ENCODE measurements at regions not wholly inside any gene's neighbourhood (a gene's known extent, or its start where the extent isn't known, plus 50 kb on each side); places are given as distances from the start of the nearest gene placed in this dataset.

DNA sequence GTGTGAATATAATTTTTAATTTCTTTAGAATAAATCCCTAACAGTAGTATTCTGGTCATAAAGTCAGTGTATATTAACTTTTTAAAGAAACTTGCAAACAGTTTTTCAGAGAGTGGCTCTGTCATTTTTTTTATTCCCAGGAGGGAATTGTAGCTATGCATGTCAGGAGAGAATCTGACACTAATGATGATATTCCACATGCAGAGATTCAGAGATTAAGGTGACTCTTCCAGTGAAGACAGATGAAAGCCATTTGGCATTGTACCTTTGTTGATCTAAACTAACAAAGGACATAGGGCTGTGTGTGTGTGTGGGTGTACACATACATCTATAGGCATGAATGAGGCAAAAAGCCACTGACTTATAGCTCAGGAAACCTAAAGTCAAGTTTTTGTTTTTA, 99.9 kb downstream of the TNFSF13B start:
- TF ChIP-seq, protein P1, sequence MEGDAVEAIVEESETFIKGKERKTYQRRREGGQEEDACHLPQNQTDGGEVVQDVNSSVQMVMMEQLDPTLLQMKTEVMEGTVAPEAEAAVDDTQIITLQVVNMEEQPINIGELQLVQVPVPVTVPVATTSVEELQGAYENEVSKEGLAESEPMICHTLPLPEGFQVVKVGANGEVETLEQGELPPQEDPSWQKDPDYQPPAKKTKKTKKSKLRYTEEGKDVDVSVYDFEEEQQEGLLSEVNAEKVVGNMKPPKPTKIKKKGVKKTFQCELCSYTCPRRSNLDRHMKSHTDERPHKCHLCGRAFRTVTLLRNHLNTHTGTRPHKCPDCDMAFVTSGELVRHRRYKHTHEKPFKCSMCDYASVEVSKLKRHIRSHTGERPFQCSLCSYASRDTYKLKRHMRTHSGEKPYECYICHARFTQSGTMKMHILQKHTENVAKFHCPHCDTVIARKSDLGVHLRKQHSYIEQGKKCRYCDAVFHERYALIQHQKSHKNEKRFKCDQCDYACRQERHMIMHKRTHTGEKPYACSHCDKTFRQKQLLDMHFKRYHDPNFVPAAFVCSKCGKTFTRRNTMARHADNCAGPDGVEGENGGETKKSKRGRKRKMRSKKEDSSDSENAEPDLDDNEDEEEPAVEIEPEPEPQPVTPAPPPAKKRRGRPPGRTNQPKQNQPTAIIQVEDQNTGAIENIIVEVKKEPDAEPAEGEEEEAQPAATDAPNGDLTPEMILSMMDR (IDR thresholded peaks at IDR 0.05; ENCODE audit: partially characterized antibody, unreplicated experiment): no peak
- H3K27me3 Mint-ChIP-seq (ENCODE audit: unreplicated experiment): peaks cover 2% of the 10 kb centered on the region
- no peaks in the 10 kb centered on the region for H3K9me3 Mint-ChIP-seq (ENCODE audit: unreplicated experiment)
- no peaks in the 10 kb centered on the region for H3K36me3 Mint-ChIP-seq (ENCODE audit: unreplicated experiment)
- no peak overlapping the region for H3K4me3 Mint-ChIP-seq (ENCODE audit: unreplicated experiment)
- H3K4me1 Mint-ChIP-seq (ENCODE audit: low read depth, unreplicated experiment): no peaks in the 10 kb centered on the region
- DNase-seq: no peak
- no peak overlapping the region for H3K27ac Mint-ChIP-seq (ENCODE audit: unreplicated experiment)

- Mint-ChIP-seq H3K27me3 (ENCODE audit: unreplicated experiment) (peaks cover 5% of the 10 kb centered on the region), H3K27ac (ENCODE audit: unreplicated experiment) (no peak overlapping the region), H3K4me3 (ENCODE audit: unreplicated experiment) (no peak overlapping the region), H3K9me3 (ENCODE audit: unreplicated experiment) (no peaks in the 10 kb centered on the region), H3K4me1 (ENCODE audit: low read depth, unreplicated experiment) (no peaks in the 10 kb centered on the region), H3K36me3 (ENCODE audit: unreplicated experiment) (no peaks in the 10 kb centered on the region)
- DNase-seq: no peak
- TF ChIP-seq, protein P1 (IDR thresholded peaks at IDR 0.05; ENCODE audit: partially characterized antibody, unreplicated experiment): no peak
Observed at GRCh38 chr13:108375034-108375433, 105.5 kb downstream of the TNFSF13B start.

DNA sequence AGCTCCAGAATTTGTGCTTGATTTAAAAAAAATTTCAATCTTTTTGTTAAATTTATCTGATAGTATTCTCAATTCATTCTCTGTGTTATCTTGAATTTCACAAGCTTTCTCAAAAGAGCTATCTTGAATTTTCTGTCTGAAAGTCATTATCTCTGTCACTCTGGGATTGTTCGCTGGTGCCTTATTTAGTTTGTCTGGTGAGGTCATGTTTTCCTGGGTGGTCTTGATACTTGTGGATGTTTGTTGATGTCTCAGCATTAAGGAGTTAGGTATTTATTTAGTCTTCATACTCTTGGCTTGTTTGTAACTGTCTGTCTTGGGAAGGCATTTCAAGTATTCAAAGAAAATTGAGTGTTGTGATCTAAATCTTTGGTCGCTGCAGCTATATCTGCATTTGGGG, 106.3 kb downstream of the TNFSF13B start:
- Mint-ChIP-seq H3K4me1 (ENCODE audit: low read depth, unreplicated experiment) (no peaks in the 10 kb centered on the region), H3K36me3 (ENCODE audit: unreplicated experiment) (no peaks in the 10 kb centered on the region), H3K27ac (ENCODE audit: unreplicated experiment) (no peak overlapping the region), H3K4me3 (ENCODE audit: unreplicated experiment) (no peak overlapping the region), H3K27me3 (ENCODE audit: unreplicated experiment) (peaks cover 5% of the 10 kb centered on the region), H3K9me3 (ENCODE audit: unreplicated experiment) (no peaks in the 10 kb centered on the region)
- TF ChIP-seq, protein P1 (IDR thresholded peaks at IDR 0.05; ENCODE audit: partially characterized antibody, unreplicated experiment): no peak
- DNase-seq: no peak

- H3K4me3 Mint-ChIP-seq (ENCODE audit: unreplicated experiment): no peak overlapping the region
- TF ChIP-seq, protein P1 (IDR thresholded peaks at IDR 0.05; ENCODE audit: partially characterized antibody, unreplicated experiment): no peak
- H3K9me3 Mint-ChIP-seq (ENCODE audit: unreplicated experiment): no peaks in the 10 kb centered on the region
- no peak overlapping the region for H3K27ac Mint-ChIP-seq (ENCODE audit: unreplicated experiment)
- H3K4me1 Mint-ChIP-seq (ENCODE audit: low read depth, unreplicated experiment): no peaks in the 10 kb centered on the region
- peaks cover 7% of the 10 kb centered on the region for H3K27me3 Mint-ChIP-seq (ENCODE audit: unreplicated experiment)
- no peak for DNase-seq
- no peaks in the 10 kb centered on the region for H3K36me3 Mint-ChIP-seq (ENCODE audit: unreplicated experiment)
Observed at GRCh38 chr13:108376308-108376707, 106.8 kb downstream of the TNFSF13B start.

- H3K4me1 Mint-ChIP-seq (ENCODE audit: low read depth, unreplicated experiment): no peaks in the 10 kb centered on the region
- no peak for DNase-seq
- H3K4me3 Mint-ChIP-seq (ENCODE audit: unreplicated experiment): no peak overlapping the region
- H3K36me3 Mint-ChIP-seq (ENCODE audit: unreplicated experiment): no peaks in the 10 kb centered on the region
- no peaks in the 10 kb centered on the region for H3K9me3 Mint-ChIP-seq (ENCODE audit: unreplicated experiment)
- TF ChIP-seq, protein P1 (IDR thresholded peaks at IDR 0.05; ENCODE audit: partially characterized antibody, unreplicated experiment): no peak
- H3K27me3 Mint-ChIP-seq (ENCODE audit: unreplicated experiment): peaks cover 7% of the 10 kb centered on the region
- no peak overlapping the region for H3K27ac Mint-ChIP-seq (ENCODE audit: unreplicated experiment)
Observed at GRCh38 chr13:108377646-108378206, 108.2 kb downstream of the TNFSF13B start.

All from glutamatergic neuron (in vitro differentiated cells).